NCI-H526 treated with DMSO at 0.1 percent for 48 hours (cell line): ENCODE measurements at regions not wholly inside any gene's neighbourhood (a gene's known extent, or its start where the extent isn't known, plus 50 kb on each side); places are given as distances from the start of the nearest gene placed in this dataset.
"Not testable (repeated sequence)": the region's sequence is repeated elsewhere in the genome, so short reads cannot be mapped to it uniquely, and the experiment has no call there.

Experiments used
- DNase-seq: peaks from one replicate; lab custom pipeline; 2025; lab: John Stamatoyannopoulos, UW

GRCh38 chr11:100581318-100581717 is 105.8 kb upstream of the ARHGAP42 start:
- DNase-seq, result no peak

DNA sequence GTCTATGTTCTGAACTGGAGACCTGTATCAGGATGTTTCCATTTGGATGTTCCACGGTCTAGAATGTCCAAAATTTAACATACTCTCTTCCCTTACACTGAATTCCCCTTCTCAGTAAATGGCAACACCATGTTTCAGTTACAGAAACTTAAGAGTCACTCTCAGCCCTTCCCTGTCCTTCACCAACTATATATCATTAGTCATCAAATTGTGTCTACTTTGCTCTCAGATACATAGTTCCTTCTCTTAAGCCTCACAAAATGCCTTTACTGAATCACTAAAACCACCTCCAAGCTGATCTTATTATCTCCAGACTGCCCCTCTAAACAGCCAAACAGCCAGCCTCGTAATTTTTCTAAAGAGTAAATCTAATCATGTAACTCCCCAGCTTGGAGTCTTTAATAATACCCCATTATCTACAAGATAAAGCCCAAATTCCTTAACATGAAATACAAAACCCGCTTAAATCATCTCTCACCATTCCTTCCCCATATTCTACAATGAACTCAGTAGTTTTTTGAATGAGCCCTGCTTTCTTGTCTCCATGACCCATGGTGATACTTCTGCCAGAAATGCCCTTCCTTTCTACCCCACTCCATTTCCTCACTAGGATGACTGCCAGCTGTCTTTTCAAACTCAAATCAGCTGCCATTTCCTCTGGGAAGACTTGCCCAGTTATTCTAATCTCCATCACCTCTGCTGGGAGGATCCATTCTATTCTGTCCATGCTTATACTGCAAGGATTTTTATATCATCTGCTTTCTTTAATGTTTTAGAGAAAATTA is 102.7 kb upstream of the ARHGAP42 start:
- DNase-seq, result no peak

- DNase-seq, result no peak
Observed at GRCh38 chr11:100585728-100586127, 101.4 kb upstream of the ARHGAP42 start.

DNA sequence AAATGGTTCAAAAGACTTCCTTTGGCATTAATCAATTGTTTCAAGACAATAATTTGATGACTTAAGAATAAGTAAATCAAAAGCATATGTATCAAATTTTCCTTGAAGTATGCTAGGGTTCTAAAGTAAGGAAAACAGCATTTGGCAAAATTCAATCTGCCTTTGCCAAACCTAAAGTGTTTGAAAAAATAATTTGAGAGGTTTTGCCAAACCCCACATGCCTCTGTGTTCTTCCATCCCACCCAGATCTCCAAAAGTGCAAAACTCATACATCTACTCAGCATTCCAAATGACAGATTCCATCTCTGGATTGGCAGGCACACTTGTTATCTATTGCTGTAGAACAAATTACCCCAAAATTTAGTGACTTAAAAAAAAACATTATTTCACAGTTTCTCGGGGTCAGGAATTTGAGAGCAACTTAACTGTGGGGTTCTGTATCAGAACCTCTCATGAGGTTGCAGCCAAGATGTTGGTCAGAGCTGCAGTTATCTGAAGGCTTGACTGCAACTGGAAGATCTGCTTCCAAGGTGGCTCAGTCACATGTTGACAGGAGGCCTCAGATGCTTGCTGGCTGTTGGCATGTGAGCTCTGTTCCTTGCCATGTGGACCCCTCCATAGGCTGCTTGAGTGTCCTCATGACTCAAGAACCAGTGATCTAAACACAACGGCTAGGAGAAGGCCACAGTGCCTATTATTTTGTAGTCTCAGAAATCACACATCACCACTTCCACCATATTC is 100.6 kb upstream of the ARHGAP42 start:
- DNase-seq, result no peak

GRCh38 chr11:100592619-100593260 is 94.3 kb upstream of the ARHGAP42 start:
- DNase-seq, result no peak

- DNase-seq, result no peak
Observed at GRCh38 chr11:100593291-100593690, 93.8 kb upstream of the ARHGAP42 start.

- no peak for DNase-seq
Observed at GRCh38 chr11:100594320-100594719, 92.8 kb upstream of the ARHGAP42 start.

- no peak for DNase-seq
Observed at GRCh38 chr11:100600941-100601340, 86.1 kb upstream of the ARHGAP42 start.

DNA sequence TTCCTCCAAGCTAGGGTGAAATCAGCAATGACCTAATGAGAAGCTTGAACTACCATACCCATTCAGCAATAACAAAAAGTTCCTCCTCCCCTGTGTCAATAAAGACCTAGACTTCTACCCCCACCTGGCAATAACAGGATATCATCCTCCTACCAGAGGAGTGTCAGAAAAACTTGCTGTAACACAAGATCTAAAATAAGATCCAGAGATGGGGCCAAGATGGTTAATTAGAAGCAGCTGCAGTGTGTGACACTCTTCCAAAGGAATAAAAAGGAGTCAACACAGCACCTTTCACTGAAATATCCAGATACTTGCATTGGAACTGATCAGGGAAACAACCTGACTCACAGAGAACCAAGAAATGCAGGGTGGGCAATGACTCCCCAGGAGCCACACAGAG is 84.4 kb upstream of the ARHGAP42 start:
- no peak for DNase-seq

GRCh38 chr11:100607761-100608160 is 79.3 kb upstream of the ARHGAP42 start:
- DNase-seq, result not testable (repeated sequence)

DNA sequence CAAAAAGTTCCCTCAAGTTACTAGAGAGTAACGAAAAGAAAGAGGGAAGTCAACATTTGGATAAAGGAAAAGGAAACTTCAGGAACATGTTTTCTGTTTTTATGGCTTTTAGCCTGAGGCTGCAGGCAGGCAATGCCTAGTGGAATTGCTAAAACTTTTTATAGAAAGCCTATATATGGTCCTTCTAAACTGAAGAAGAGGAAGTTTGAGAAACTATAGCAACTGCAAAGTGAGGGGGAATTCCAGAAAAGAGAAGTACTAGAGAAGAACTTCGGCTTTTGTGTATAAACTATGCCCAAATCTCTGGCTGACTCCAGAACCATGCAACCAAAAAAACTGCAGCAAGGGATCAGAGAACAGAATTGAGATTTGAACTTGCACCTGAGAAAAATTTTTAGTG is 74.3 kb upstream of the ARHGAP42 start:
- no peak for DNase-seq

DNA sequence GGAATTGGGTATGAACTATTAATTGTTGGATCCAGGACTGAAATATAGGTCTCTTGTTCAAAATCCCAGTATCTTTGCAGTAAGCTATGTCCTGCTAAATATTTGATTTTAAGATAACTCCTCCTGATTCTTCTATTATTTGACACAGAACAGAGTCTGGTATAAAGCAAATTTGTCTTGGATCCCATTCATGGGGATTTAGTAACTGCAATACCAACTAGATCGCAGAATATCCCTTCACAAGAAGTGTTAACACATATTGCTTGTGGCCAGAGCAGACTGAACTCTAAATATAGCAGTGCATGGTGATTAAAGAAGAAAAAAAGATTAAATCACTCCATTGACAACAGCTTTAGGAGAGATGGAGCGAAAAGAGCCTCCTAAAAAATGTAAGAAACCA is 68.2 kb upstream of the ARHGAP42 start:
- DNase-seq, result no peak

GRCh38 chr11:100619484-100619883 is 67.6 kb upstream of the ARHGAP42 start:
- DNase-seq, result no peak

GRCh38 chr11:100622404-100622803 is 64.7 kb upstream of the ARHGAP42 start:
- no peak for DNase-seq

- no peak for DNase-seq
Observed at GRCh38 chr11:100624346-100624745, 62.7 kb upstream of the ARHGAP42 start.

DNA sequence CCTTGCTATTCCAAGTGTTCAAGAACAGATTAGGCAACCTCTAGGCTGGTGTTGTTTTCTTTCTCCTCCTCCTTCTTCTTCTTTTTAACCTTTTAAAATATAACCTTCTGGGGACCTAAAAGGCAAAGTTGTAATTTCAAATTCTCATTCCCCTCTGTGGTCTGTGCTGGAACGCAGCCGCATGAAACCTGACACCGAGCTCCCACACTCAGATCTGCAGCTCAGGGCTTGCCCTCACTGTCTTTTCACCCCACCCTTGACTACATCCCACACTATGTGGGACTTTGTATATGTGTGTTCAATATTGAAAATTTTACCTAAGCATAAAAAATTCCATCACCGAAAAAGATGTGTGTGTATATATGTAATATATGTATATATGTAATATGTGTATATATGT is 62.0 kb upstream of the ARHGAP42 start:
- no peak for DNase-seq

DNA sequence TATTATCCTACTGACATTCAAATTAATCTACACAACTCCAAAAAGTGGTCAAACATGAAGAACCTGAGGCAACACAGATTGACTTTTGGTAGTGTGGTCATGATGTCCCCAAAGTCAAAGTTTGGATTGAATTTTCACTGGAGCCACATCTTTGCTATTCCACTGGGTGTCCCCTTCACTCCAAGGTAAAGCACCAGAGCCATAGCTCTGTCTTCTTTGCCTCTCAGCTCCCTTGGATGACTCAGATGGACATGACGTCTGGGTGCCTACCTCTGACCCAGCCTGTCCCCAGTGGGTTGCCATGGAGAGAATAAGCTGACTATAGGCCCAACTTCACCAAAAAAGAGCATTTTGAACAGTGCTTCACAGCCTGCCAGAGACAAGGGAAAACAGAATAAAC is 57.4 kb upstream of the ARHGAP42 start:
- no peak for DNase-seq

DNA sequence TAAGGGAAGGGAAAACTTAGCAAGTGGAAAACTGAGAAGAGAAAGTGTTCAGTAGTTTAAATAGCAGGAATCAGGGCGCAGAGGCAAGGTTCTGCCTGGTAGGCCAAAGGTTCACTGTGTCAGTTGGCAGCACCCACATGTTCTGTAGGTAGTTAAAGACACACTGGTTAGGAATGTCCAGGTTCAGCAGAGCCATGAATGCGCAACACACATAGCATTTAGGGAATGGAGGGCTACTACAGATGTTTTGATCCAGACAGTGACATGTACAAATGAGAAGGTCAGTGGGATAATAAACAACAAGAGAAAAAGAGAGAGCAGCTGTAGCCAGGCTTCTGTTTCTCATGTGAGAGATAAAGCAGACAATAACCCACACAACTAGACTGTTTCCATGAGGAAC is 56.2 kb upstream of the ARHGAP42 start:
- no peak for DNase-seq

DNA sequence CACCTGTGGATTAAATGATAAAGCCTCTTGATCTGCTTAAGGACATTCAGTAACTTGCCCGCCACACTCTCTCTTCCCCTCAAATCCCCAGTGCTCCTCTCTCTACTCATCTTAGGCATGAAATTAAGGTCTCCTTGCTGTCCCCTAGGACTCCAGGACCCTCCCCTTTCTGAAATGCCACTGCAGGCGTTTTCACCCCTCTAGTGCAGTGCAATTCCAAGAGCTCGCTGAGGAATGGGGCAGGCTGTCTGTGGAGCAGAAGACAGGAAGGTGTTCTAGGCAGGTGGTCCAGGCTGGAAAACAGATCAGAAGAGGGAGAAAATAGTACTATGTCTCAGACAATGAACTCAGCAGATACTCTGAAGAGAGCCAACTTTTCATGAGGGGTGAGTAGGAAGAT is 55.8 kb upstream of the ARHGAP42 start:
- no peak for DNase-seq

GRCh38 chr11:100632941-100633452 is 54.1 kb upstream of the ARHGAP42 start:
- DNase-seq, result no peak

GRCh38 chr11:100635194-100635593 is 51.9 kb upstream of the ARHGAP42 start:
- no peak for DNase-seq

DNA sequence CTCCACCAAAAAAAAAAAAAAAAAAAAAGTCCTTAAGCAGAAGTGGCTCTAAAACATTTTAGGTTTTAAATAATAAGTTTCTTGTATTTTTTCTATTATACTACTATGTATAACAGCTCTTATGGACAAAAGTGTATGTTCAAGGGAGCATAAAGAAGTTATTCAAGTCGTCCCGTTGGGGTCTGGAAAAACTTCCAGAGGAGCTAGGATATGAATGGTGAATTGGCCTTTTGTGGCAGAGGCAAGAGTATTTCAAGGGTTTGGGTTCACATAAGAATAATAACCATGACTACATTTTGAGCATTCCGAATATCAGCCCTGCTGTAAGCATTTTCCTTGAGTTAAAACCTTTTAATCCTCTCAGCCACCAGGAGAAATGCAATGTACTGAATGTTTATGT is 50.6 kb upstream of the ARHGAP42 start:
- no peak for DNase-seq
